GM21717 (cell line): ENCODE measurements at regions not wholly inside any gene's neighbourhood (a gene's known extent, or its start where the extent isn't known, plus 50 kb on each side); places are given as distances from the start of the nearest gene placed in this dataset.

Experiments
- ATAC-seq: cut with Tn5 transposase; IDR thresholded peaks from one replicate; pipeline ENCODE4 v1.9.1; 2021; ENCODE audit warnings: mild to moderate bottlenecking, moderate library complexity; ENCODE audit not compliant: unreplicated experiment

GRCh38 chr6:45830441-45831139 lies 185.1 kb downstream of the CLIC5 start:
- ATAC-seq: peak; percentile 92

DNA sequence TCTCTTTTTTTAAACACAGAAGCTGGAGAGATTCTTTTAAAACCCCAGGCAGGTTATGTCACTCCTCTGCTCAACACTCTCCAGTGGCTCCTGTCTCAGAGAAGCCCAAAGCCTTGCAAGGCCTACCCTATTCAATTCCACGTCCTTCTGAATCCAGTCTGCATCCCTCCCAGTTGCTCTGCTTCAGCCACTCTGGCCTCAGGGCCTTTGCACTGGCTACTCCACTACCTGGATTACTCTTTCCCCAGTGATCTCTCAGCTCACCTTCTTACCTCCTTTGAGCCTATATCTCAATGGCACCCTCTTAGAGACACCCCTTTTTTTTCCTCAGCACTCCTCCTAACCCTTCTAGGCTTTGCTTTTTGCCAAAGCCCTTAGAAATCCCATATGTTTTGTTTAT lies 185.8 kb downstream of the CLIC5 start:
- ATAC-seq: no peak

GRCh38 chr6:45827952-45828530 lies 187.6 kb downstream of the CLIC5 start:
- ATAC-seq: no peak

- no peak for ATAC-seq
Observed at GRCh38 chr6:45822873-45823272, 192.8 kb downstream of the CLIC5 start.

GRCh38 chr6:45822246-45822812 lies 193.3 kb downstream of the CLIC5 start:
- no peak for ATAC-seq

DNA sequence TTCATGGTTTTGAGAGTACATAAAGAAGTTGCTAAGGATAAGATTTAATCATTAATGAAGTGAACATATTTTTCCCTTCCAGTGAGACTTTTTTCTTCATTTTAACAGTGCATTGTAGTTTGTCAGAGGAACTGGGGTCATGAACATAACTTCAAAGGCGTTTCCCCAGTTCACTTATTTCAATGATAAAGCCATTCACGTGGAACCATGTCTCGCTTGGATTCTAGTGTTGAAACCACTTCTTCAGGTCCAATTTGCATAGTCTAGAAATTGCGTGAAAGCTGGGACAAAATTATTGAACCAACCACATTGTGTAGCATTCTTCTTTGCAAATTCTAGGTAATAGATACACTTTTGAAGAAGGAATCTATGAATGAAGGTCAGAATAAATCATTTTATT lies 197.0 kb downstream of the CLIC5 start:
- no peak for ATAC-seq

- no peak for ATAC-seq
Observed at GRCh38 chr6:45816674-45817297, 198.9 kb downstream of the CLIC5 start.

DNA sequence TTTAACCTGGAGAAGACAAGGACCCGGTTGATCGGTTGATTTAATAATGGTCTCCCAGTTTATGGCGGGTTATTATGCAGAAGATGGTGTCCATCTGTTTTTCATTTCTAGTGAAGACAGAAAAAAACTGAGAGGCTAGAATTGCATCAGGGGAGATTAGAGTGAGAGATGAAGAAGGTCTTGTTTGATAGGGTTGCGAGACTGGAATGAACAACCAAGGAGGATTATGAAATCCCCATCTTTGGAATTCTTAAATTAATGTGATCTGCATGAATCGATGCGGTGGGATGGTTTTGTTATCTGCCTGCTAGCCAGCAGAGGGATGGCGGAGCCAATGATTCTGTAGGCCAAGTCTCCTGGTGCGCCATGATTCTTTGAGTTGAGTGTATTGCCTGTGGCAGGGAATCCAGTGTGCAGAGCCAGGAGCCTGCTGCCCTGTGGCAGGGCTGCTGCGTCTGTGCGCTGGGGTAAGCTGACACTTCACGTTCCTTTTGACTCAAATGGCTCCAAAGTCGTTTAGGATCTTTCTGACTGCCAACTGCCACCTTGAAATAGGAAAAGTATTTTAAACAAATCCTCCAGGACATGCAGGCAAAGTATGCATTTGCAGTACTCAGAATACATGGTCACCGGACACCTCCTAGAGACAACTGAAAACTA lies 200.1 kb downstream of the CLIC5 start:
- ATAC-seq: no peak

GRCh38 chr6:45814772-45815171 lies 200.9 kb downstream of the CLIC5 start:
- no peak for ATAC-seq

DNA sequence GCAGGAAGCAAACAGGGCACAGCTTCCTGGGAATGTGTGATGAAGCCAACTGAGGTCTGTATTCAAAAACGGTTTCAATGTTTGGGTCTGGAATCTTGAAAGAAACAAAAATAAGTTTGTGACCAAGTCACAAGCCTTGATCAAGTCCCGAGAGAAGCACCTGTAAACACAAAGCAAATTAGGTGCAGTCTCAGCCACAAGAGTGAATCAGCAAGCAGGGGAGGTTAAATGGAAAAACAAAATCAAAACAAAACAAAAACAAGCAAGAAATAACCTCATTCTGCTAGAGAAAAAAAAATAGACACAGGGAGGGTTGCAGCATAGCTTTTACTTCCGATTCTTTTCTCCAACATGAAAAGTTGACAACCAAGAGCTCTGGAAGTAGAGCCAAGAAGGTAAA lies 201.7 kb downstream of the CLIC5 start:
- no peak for ATAC-seq

GRCh38 chr6:45812922-45813321 lies 202.7 kb downstream of the CLIC5 start:
- no peak for ATAC-seq

- ATAC-seq: peak; percentile 69
Observed at GRCh38 chr6:45808917-45809316, 206.7 kb downstream of the CLIC5 start.

GRCh38 chr6:45808042-45808645 lies 207.5 kb downstream of the CLIC5 start:
- ATAC-seq: no peak

DNA sequence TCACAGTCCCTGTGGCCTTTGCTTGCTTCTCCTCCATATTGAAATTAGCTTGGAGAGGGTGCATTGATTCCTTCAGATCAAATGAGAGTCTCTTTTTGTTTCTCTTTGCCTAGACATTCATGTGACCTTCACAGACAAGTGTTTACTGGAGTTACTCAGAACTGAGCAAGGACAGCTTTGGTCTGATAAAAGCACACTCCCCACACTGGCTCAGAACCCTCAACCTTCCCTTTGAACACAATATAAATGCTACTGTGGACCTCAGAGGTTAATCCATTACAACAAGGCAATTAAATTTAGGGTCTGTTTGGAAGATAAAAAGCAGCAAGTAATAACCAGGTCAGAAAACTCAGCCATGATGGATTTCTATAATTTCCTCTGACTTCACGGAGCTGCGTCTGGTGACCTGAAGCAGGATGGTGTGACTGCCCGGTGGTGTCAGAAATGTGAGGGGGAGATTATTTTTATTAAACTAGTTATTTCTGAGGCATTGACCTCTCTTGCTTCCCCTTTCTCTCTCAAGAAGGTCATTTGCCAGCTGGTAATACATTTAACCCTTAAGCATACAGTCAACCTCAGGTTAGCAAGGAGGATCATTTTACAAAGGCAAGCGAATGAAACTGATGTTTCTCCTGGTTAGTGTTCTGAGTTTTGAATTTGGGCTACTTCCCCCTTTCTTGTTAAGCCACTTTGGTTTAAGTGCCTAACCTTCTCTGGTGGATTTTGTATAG lies 208.2 kb downstream of the CLIC5 start:
- ATAC-seq: no peak

DNA sequence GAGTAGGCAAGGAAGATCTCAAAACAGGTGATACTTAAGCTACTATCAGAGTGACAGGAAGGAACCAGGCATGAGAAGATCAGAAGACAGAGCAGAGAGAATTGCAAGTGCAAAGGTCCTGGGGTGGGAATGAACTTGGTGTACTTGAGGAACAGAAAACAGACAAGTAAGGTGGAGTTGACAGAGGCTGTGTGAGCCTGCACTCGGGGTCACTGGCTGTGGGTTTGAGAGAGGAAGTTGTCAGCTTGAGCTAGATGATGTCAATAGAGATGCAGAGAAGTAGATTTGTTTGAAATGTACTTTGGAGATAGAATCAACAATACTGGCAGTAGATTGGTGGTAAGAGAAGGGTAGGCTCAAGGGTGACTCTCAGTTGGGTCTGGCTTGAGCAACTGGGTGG lies 209.5 kb downstream of the CLIC5 start:
- no peak for ATAC-seq

DNA sequence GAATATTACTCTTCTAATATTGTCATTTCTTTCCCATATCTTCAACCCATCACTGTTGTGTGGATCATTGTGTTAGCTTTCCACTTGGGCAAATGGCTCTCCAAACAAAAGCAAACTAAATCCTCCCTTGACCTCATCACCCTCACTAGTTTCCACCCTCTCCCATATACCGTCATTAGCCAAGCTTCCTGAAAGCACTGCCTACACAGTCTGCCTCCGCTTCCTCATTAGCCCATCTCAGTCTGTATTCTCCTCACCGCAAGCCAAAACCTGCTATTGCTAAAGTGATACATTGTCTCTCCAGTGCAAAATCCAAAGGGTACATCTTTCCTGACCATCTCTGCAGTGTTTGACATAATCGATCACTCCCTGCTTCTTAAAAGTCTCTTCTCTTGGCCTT lies 212.6 kb downstream of the CLIC5 start:
- no peak for ATAC-seq

GRCh38 chr6:45801471-45802289 lies 214.0 kb downstream of the CLIC5 start:
- peak; percentile 67 for ATAC-seq

DNA sequence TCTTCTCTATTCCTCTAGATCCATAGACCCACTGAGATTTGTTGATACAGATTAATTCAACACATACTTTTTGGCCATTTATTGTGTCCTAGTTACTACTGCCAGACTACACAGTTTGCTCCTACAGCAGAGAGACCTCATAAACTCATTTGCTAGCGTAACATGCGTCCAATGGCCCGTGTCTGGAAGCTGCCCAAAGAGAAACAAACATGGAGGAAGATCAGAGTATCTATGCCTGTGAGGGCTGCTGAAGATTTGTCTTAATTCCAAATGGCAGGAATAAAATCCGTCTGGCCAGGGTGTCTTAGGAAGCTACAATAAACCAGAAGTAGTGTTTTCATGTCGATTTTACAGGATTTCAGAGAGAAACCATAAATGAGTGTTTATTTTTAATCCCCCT lies 214.7 kb downstream of the CLIC5 start:
- ATAC-seq: no peak

- no peak for ATAC-seq
Observed at GRCh38 chr6:45795678-45796077, 220.0 kb downstream of the CLIC5 start.

GRCh38 chr6:45794465-45794864 lies 221.2 kb downstream of the CLIC5 start:
- ATAC-seq: no peak
